Fibroblast of villous mesenchyme (primary cell): ENCODE measurements at regions not wholly inside any gene's neighbourhood (a gene's known extent, or its start where the extent isn't known, plus 50 kb on each side); places are given as distances from the start of the nearest gene placed in this dataset.
"Not testable (repeated sequence)": the region's sequence is repeated elsewhere in the genome, so short reads cannot be mapped to it uniquely, and the experiment has no call there.

Experiments
- DNase-seq: peaks from one replicate; pipeline ENCODE4 v3.0.0-alpha.2; 2010; ENCODE audit warnings: low read depth
- H3K4me3 ChIP-seq: 2 replicates; pipeline ENCODE4 v1.5.1; 2011; ENCODE audit warnings: low read depth, mild to moderate bottlenecking, low read length
- CTCF ChIP-seq: IDR thresholded peaks from 2 replicates; pipeline ENCODE4 v1.5.1; 2012; ENCODE audit warnings: low read depth, mild to moderate bottlenecking, low read length; ENCODE audit not compliant: insufficient read depth

- no peak for DNase-seq
- no peak for TF ChIP-seq CTCF
- H3K4me3 ChIP-seq = no peak overlapping the region
Measured at GRCh38 chr3:127418560-127419147, 130.8 kb upstream of the PRR20G start.

DNA sequence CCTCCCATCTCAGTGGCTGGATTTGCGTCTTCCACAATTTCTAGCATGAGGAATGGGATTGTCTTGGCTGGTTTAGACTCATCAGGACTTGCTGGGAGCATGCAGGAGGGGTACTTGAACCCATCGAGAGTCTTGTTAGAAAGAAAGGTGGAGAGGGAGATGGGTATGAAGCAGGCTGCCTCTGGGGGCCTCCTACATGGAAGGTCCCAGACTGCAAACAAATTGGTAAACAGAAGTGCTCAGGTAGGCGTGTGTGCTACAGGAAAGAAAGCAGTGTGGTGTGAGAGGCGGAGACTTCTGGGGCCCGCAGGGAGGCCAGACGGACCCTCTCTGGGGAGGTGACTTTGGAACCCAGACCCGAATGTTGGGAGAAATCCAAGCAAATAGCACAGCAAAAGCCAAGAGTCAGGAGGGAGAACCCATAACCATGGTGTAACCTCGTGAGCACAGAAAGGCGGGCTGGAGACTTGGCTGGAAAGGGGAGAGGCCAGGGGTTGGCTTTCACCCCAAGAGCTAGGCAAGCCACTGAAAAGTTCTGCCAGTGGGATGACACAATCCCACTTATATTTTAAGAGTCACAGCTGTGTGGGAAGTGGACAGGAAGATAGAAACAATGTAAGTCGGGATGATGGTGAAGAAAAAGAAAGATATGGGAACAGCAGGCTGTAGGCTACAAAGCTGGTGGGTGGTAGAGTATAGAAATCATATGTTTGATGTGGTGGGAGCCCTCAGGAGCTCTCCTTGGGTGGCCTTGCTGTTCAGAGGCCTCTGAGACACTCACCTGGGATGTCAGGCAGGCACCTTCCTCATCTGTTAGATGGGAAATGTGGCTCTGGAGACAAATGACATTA is 130.1 kb upstream of the PRR20G start:
- no peak for TF ChIP-seq CTCF
- H3K4me3 ChIP-seq = no peak overlapping the region

GRCh38 chr3:127413871-127414270 is 126.0 kb upstream of the PRR20G start:
- no peak for TF ChIP-seq CTCF
- DNase-seq = no peak
- H3K4me3 ChIP-seq = no peak overlapping the region

More for the DNA sequence above, 130.1 kb upstream of the PRR20G start:
- no peak for DNase-seq

GRCh38 chr3:127413318-127413673 is 125.5 kb upstream of the PRR20G start:
- TF ChIP-seq CTCF = no peak
- DNase-seq = no peak
- no peak overlapping the region for H3K4me3 ChIP-seq

DNA sequence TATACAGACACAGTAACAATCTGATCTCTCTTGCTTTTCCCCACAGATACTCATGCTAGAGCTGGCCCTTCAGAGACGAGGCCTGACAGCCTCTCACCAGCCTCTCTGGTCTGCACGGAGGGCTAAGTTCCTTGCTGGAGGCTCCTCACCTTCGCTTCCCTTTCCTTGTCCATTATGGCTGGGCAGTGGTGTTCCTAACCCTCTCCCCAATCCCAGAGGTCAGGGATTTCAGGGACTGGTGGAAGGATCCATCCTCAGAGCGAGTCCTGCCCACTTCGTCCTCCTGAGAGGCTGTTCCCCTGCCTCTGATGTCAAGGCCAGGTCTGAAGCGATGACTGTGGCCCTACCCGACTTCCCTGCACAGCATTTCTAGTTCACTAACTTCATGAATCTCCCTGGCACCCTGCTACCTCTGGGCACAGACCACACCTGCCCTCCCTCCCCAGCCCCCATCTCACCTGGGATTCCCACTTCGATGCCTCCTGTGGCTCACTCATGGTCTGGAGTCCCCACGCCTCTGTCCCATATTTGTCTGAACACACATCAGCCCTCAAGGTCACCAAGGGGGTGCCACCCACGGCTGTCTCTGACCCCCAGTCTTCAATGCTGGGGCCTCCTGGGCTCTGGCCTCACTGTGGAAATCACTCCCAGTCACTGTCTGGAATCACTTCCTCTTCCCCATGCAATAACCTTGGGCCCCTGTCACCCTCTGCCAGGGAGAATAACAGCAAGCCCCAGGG is 124.9 kb upstream of the PRR20G start:
- no peak for TF ChIP-seq CTCF
- DNase-seq = no peak
- no peak overlapping the region for H3K4me3 ChIP-seq

DNA sequence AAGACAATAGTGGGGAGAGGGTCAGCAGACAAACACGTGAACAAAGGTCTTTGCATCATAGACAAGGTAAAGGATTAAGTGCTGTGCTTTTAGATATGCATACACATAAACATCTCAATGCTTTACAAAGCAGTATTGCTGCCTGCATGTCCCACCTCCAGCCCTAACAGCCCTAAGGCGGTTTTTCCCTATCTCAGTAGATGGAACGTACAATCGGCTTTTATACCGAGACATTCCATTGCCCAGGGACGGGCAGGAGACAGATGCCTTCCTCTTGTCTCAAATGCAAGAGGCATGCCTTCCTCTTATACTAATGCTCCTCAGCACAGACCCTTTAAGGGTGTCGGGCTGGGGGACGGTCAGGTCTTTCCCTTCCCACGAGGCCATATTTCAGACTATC is 124.0 kb upstream of the PRR20G start:
- H3K4me3 ChIP-seq, DNase-seq: not testable (repeated sequence)

DNA sequence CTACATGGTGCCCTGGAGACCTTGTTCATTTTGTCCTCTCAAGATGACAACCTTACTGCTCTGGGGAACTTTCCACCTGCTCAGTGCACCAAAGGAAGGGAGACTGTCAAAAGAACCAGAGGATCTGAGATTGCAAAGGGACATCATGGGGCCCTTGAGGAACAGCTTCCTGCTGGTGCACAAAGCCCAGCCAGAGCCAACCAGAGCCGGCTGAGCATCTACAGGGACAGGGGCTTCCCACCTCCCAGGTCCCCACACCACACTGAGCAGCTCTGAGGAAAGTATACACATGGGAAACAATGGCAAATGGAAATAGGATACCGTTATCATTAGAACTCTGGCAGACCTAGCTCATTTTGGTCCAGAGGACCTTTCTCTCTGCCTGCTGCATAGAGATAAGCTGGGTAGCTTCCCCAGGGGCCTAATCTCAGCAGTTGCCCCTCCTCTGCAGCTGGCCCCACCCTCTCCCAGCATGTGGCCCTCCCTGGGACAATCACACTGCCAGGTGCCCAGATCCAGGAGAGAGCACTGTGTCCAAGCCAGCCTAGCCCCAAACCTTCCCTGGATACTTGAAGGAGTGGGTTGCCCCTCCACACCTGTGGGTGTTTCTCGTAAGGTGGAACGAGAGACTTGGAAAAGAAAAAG is 123.4 kb upstream of the PRR20G start:
- no peak overlapping the region for H3K4me3 ChIP-seq
- no peak for TF ChIP-seq CTCF
- no peak for DNase-seq
